HG03108 (cell line): ENCODE measurements at regions not wholly inside any gene's neighbourhood (a gene's known extent, or its start where the extent isn't known, plus 50 kb on each side); places are given as distances from the start of the nearest gene placed in this dataset.
A peak's percentile ranks its signal among the peaks of the same experiment; 100 is the strongest.
"Not testable (repeated sequence)": the region's sequence is repeated elsewhere in the genome, so short reads cannot be mapped to it uniquely, and the experiment has no call there.

Source experiments
- ATAC-seq: cut with Tn5 transposase; IDR thresholded peaks from one replicate; pipeline ENCODE4 v1.9.1; 2021; ENCODE audit warnings: moderate library complexity; ENCODE audit not compliant: unreplicated experiment

- no peak for ATAC-seq
These were observed 261.5 kb upstream of the STARD13 start for GRCh38 chr13:33547035-33547434.

GRCh38 chr13:33548069-33548468 is 262.5 kb upstream of the STARD13 start:
- no peak for ATAC-seq

GRCh38 chr13:33550276-33550675 is 264.7 kb upstream of the STARD13 start:
- ATAC-seq = no peak

GRCh38 chr13:33550885-33551284 is 265.3 kb upstream of the STARD13 start:
- ATAC-seq = no peak

- ATAC-seq = peak; percentile 85
These were observed 262.8 kb upstream of the RFC3 start for GRCh38 chr13:33554919-33555791.

GRCh38 chr13:33556828-33557227 is 261.1 kb upstream of the RFC3 start:
- no peak for ATAC-seq

GRCh38 chr13:33560726-33561125 is 257.2 kb upstream of the RFC3 start:
- no peak for ATAC-seq

- no peak for ATAC-seq
These were observed 256.3 kb upstream of the RFC3 start for GRCh38 chr13:33561627-33562026.

GRCh38 chr13:33571618-33572017 is 246.3 kb upstream of the RFC3 start:
- ATAC-seq = no peak

- ATAC-seq = not testable (repeated sequence)
These were observed 245.6 kb upstream of the RFC3 start for GRCh38 chr13:33572322-33572721.

GRCh38 chr13:33575378-33575777 is 242.6 kb upstream of the RFC3 start:
- ATAC-seq = no peak

- ATAC-seq = no peak
These were observed 240.9 kb upstream of the RFC3 start for GRCh38 chr13:33577007-33577406.

- ATAC-seq = no peak
These were observed 239.2 kb upstream of the RFC3 start for GRCh38 chr13:33578786-33579185.

- no peak for ATAC-seq
These were observed 235.8 kb upstream of the RFC3 start for GRCh38 chr13:33582121-33582520.

- ATAC-seq = no peak
These were observed 234.6 kb upstream of the RFC3 start for GRCh38 chr13:33583398-33583797.

GRCh38 chr13:33590936-33591335 is 227.0 kb upstream of the RFC3 start:
- no peak for ATAC-seq

GRCh38 chr13:33606692-33607091 is 211.3 kb upstream of the RFC3 start:
- no peak for ATAC-seq

- ATAC-seq = no peak
These were observed 207.4 kb upstream of the RFC3 start for GRCh38 chr13:33610438-33611120.

- ATAC-seq = no peak
These were observed 206.7 kb upstream of the RFC3 start for GRCh38 chr13:33611121-33611805.

GRCh38 chr13:33612641-33613638 is 205.0 kb upstream of the RFC3 start:
- ATAC-seq = no peak
